GM19043 (cell line): ENCODE measurements at regions not wholly inside any gene's neighbourhood (a gene's known extent, or its start where the extent isn't known, plus 50 kb on each side); places are given as distances from the start of the nearest gene placed in this dataset.

Experiments
- ATAC-seq: cut with Tn5 transposase; IDR thresholded peaks from one replicate; pipeline ENCODE4 v1.9.1; 2021; ENCODE audit warnings: low read depth; ENCODE audit not compliant: unreplicated experiment

DNA sequence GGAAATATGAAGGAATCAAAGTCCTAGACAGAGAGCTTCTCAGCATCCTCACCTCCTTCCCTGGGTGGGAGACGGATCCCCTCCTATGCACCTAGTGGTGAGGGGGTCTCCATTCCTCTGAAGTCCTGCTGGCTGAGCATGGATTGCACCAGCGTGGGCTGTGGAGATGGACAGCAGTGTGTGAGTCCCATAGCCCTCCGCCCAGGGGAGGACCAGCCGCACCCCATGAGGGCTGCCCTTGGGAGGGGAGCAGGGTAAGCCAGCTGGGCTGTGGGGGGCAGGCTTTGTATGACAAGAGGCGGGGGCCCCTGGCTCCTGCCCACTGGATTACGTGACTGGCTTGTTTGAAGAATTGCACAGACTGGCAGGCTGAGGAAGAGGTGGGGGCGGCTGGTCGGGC is 768.2 kb downstream of the GALR1 start:
- ATAC-seq, result no peak

GRCh38 chr18:78021196-78021595 is 771.5 kb downstream of the GALR1 start:
- ATAC-seq, result no peak

GRCh38 chr18:78031589-78031988 is 781.9 kb downstream of the GALR1 start:
- no peak for ATAC-seq

GRCh38 chr18:78031991-78032390 is 782.3 kb downstream of the GALR1 start:
- ATAC-seq, result no peak

DNA sequence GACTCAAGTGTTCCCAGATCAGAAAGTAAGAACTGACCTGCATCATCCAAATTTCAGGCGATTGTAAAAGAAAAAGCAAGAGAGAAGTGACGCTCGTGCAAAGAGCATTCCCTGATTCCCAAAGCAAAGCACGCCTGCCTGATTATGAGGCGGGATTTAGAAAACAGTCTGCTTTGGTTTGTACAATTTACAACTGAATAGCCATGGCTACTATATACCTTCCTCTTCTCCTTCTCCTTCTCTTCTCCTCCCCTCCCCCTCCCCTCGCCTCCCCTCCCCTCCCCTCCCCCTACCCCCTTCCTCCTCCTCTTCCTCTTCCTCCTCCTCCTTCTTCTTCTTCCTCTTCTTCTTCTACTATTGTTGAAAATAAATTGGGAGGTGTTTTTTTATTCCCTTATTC is 782.9 kb downstream of the GALR1 start:
- no peak for ATAC-seq

GRCh38 chr18:78034755-78035154 is 785.1 kb downstream of the GALR1 start:
- no peak for ATAC-seq

DNA sequence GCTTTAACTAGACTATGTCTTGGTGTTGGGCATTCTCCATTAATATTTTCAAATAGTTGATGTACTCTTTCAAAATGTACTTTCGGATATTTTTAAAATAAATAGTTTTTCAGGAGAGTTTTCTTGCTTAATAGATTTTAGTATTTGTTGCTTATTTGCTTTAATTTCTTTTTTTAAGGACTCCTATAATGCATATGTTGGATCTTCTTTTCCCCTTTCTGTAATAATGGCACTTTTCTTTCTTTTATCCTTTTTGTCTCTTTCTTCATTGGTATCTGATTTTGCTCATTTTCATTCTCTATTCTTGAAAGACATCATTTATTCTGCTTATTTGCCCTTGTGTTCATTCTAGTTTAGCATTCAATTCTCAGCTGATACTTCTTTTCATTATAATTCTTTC is 791.6 kb downstream of the GALR1 start:
- ATAC-seq, result no peak

- ATAC-seq, result no peak
Measured at GRCh38 chr18:78046631-78047030, 797.0 kb downstream of the GALR1 start.

DNA sequence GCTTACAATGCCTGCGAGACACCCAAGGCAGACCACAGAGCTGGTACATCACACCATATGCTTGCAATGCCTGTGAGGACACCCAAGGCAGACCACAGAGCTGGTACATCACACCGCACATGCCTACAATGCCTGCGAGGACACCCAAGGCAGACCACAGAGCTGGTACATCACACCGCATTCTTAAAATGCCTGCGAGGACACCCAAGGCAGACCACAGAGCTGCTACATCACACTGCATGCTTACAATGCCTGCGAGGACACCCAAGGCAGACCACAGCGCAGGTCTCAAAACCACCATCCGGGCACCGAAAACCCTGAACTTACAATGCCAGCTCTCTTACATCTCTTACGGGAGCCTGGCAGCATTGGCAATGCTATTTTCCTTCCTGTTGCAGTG is 799.6 kb downstream of the GALR1 start:
- ATAC-seq, result no peak

DNA sequence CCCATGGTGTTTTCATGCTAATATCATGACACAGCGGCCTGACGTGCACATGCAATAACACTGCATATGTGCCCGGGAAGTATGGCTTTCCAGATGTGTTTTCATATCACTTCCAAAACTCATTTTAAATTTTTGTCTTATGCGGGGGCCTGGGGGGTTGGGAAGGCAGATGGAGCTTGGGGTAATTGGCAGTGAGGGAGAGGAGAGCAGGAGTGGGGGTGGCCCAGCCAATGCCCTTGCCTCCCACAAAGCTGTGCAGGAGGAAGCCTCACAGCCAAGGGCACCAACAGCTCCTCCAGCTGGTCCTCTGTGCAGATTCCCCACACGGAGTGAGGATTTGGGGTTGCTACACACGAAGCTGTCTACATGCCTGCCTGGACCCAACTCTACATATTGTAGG is 805.2 kb downstream of the GALR1 start:
- ATAC-seq, result no peak

DNA sequence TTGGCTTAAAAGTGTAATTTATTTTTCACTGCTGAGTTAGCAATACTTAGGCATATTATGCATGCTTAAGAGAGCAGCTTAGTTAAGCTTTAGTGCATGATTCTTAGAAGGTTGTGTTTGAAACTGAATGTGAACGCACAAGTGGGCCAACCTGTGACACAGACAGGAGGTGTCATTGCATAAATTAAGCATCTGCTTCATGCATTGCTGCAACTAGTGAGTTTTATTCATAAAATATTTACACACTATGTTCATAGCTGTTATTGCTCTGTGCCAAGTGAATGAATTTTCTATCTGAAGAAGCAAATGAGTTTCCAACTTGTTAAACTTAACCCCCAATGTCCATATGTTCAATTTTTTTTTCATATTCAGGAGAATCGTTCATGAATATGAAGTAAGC is 806.4 kb downstream of the GALR1 start:
- no peak for ATAC-seq

- ATAC-seq, result no peak
Measured at GRCh38 chr18:78069784-78070664, 820.4 kb downstream of the GALR1 start.

DNA sequence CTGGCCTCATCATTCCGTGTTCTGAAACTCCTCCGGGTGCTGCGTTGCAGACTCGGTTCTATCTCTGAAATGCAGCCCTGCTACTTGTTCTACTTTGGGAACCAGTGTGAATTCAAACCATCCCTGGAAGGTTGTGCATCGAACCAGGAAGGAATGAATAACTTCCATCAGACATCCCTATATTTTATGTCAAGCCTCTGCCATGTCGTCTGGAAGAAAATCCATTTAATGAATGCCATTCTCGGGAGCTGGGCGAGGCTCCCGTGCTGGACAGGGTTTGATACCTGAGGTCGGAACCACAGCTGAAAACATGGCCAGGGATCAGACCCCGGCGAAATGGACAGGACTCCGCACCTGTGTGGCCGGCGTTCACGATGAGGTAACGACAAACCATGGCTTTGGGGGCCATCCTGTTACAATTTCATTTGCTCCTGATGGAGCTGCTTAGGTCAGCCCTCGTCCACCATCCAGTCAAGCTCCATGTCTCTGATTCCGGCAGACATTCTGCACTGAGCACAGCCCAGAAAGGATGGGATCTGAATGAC is 821.6 kb downstream of the GALR1 start:
- ATAC-seq, result no peak

- no peak for ATAC-seq
Measured at GRCh38 chr18:78071776-78072175, 822.1 kb downstream of the GALR1 start.

GRCh38 chr18:78072375-78072774 is 822.7 kb downstream of the GALR1 start:
- no peak for ATAC-seq

- no peak for ATAC-seq
Measured at GRCh38 chr18:78073275-78073674, 823.6 kb downstream of the GALR1 start.

DNA sequence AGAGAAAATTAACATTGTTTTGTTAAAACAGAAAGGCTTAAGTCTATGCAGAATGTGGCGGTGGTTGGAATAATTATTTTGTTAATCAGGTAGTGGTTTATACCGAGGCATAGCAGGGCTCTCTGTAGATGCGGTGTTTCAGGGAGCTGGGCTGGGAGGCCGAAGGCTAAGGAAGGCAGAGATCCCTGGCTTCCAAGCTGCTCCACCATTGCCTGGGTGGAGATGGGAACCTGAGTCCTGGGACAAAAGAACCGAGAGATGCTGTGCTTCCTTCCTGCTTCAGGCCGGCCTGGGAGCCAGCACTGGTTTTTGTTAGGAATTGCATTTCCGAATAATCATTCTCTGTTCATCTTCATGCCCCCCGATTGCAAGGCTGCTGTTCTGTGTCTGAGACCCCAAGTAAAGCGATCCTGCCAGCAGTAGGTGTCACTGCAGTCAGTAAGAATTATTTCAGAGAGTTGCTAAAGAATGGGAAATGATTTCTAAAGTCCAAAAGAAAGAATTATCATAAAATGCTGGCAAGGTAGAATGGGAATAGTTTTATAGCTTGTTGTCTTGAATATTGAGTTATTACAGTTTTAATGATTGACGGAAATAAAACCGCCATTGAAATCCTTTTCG is 824.9 kb downstream of the GALR1 start:
- no peak for ATAC-seq

DNA sequence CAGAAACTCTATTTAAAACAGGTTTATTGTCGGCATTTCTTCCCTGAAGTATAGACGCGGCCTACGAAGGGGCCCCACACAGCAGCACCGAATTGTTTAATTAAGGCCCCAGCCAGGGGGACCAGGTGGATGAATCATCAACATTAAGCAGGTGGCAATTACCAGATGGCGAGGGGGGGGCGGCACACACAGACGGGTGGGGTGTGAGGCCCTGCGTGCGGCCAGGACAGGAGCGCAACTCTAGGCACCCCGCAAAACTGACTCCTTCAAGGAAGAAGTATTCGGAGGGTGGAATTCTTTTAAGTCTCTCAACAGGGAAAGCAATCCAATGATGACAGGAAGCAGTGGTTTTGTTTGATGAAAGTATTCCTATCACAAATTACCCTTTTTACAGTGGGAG is 830.4 kb downstream of the GALR1 start:
- no peak for ATAC-seq

DNA sequence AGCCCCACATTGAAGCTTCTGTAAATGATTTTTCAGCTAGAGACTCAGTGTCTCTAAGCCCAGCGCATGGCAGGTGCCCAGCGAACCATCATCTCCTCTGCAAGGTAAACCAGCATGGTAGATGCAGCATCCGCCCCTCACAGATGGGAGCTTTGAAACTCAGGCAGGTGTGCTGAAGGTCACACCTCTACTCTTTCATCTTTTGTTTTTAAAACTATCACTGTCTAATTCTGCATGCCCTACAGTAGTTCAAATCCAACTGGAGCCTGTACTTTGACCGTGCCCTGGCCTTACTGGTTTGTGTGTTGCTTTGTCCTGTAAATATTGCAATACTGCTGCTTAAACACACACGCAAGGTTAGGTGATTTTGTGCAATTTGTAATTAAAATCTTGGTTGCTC is 831.1 kb downstream of the GALR1 start:
- ATAC-seq, result no peak

DNA sequence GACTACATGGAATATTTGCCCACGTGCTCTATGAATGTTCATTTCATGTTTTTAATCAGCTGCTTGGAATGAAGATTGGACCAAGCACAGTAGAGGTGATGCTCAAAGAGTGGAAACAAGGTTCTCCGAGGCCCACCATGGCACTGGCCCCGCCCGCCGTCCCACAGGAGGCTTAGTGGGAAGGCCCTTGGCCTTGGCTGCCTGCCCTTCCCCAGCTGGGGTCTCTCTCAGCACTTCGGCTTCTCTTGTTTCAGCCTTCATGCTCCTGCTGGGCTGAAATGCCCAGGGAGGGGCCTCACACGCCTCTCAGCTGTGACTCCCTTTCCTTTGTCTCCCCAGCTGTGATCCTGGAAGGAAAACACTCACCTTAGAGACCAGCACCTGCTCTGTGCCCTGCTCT is 833.2 kb downstream of the GALR1 start:
- ATAC-seq, result no peak

DNA sequence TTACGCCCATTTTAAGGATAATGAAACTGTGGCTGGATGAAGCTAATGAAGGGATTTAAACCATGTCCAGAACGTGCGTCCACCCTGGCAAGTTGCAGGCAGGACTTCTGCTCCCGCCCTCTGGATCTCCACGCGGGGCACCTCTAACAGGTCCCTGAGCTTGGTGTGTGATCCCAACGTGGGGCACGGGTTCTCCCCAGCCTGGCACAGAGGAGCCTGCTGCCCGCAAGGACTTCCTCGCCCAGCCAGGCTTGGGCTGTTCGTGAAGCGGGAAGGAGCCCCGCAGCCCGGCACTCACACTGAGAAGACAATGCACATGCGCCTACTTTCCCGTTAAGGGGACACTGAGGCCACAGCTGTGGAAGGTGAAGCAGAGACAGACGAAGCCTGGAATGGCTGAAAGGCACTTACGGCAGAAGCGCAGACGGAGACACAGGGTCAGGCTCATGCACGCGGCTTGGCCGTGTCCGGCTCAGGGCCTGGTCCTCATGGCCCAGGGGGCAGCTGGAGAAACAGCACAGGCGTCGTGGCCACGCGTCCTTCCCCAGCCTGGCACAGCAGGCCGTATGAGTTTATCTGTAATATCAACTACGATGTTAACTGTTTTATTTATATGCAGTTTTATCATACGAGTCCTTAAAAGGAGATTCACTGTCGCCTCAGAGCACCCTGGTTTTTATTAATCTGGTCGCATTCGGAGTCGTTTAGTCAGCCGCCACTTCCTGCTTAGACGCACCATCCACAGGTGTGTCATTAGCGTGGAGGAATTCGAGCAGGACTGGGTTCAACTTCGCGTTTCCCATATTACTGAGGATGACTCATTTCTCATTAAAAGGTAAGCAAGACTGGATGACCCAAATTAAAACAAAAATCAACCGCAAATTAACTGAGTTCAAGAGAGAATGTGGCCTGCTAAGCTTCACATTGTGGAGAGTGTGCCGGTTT is 835.9 kb downstream of the GALR1 start:
- no peak for ATAC-seq
